Suprapubic skin (tissue), 4 donors: ENCODE measurements at regions not wholly inside any gene's neighbourhood (a gene's known extent, or its start where the extent isn't known, plus 50 kb on each side); places are given as distances from the start of the nearest gene placed in this dataset.

Experiments used
- DNase-seq, 2 donors: peaks; one replicate each; pipeline ENCODE4 v3.0.0-alpha.2; 2019; ENCODE audit warnings: low spot score in 2 of 2
- H3K27ac ChIP-seq: fragments of 200-600 bp; sonication (generic); one replicate; pipeline ENCODE4 v1.5.1; 2019
- H3K27me3 ChIP-seq: fragments of 200-600 bp; sonication (generic); one replicate; pipeline ENCODE4 v1.5.1; 2019
- H3K36me3 ChIP-seq: fragments of 200-600 bp; sonication (generic); one replicate; pipeline ENCODE4 v1.5.1; 2019
- H3K4me1 ChIP-seq: fragments of 200-600 bp; sonication (generic); one replicate; pipeline ENCODE4 v1.5.1; 2019
- H3K4me3 ChIP-seq: fragments of 200-600 bp; sonication (generic); one replicate; pipeline ENCODE4 v1.5.1; 2019; ENCODE audit warnings: mild to moderate bottlenecking
- H3K9me3 ChIP-seq: fragments of 200-600 bp; sonication (generic); one replicate; pipeline ENCODE4 v1.5.1; 2019
- CTCF ChIP-seq, 2 donors: fragments of 200-600 bp in 1 of 2; fragments of 450-650 bp in 1 of 2; sonication (generic) in 1 of 2; IDR thresholded peaks; one replicate each; pipeline ENCODE4 v1.5.1; 2016 to 2019; ENCODE audit warnings: antibody characterized with exemption in 2 of 2, mild to moderate bottlenecking in 1 of 2, moderate library complexity in 1 of 2
- EP300 ChIP-seq: sonication (generic); formaldehyde crosslinking; IDR thresholded peaks from one replicate; pipeline ENCODE4 v1.6.1; 2017; ENCODE audit warnings: antibody characterized with exemption
- POLR2A ChIP-seq, 2 donors: fragments of 450-650 bp; IDR thresholded peaks; one replicate each; pipeline ENCODE4 v1.6.1; 2017; ENCODE audit warnings: antibody characterized with exemption in 2 of 2, mild to moderate bottlenecking in 2 of 2, moderate library complexity in 2 of 2
- POLR2AphosphoS5 ChIP-seq, 3 donors: sonication (generic); formaldehyde crosslinking; IDR thresholded peaks; one replicate each; pipeline ENCODE4 v1.6.1; 2017; ENCODE audit warnings: antibody characterized with exemption in 3 of 3
- WGBS: methylation state at CpG from one replicate; pipeline ENCODE4 v1.1.5; 2018; 5-methylcytosine and 5-hydroxymethylcytosine counted together

DNA sequence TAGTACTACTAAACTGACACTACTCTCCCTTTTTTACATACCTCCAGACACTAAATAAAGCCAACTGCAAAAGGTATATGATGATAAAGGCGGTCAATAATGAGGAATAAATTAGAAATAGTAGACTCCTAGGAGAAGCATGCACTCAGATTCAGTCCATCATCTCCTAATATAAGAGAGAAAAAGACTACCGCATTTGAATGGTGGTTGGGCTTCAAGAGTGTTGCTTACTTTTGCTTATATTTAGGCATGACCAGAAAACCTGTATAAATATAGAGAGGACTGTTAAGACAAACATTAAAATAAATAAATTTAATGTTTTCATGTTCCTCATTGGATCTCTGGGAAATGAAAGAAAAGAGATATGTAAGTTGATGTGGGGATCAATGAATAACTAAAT is 1137.0 kb downstream of the FAM181B start:
- TF ChIP-seq POLR2A (IDR thresholded peaks at IDR 0.05) (no peak), CTCF (IDR thresholded peaks at IDR 0.05) (no peak), POLR2AphosphoS5 (IDR thresholded peaks at IDR 0.05) (no peak), EP300 (no peak)
- no peaks in the 10 kb centered on the region for H3K9me3 ChIP-seq
- no peak for DNase-seq
- 71% methylated on average over 2 of the region's 2 CpGs for WGBS
- no peaks in the 10 kb centered on the region for H3K4me1 ChIP-seq
- H3K4me3 ChIP-seq = no peak overlapping the region
- no peaks in the 10 kb centered on the region for H3K27me3 ChIP-seq
- H3K36me3 ChIP-seq = no peaks in the 10 kb centered on the region
- no peak overlapping the region for H3K27ac ChIP-seq

GRCh38 chr11:81585390-81585933 is 1148.2 kb downstream of the FAM181B start:
- WGBS = 52% methylated on average over 2 of the region's 2 CpGs
- Histone ChIP-seq H3K27ac (no peak overlapping the region), H3K27me3 (no peaks in the 10 kb centered on the region), H3K36me3 (no peaks in the 10 kb centered on the region), H3K9me3 (no peaks in the 10 kb centered on the region), H3K4me1 (no peaks in the 10 kb centered on the region), H3K4me3 (no peak overlapping the region)
- TF ChIP-seq CTCF (IDR thresholded peaks at IDR 0.05) = no peak
- TF ChIP-seq POLR2A (IDR thresholded peaks at IDR 0.05) = no peak
- TF ChIP-seq POLR2AphosphoS5 (IDR thresholded peaks at IDR 0.05) = no peak
- no peak for TF ChIP-seq EP300
- DNase-seq = no peak

- Histone ChIP-seq H3K36me3 (no peaks in the 10 kb centered on the region), H3K9me3 (no peaks in the 10 kb centered on the region), H3K4me1 (no peaks in the 10 kb centered on the region), H3K4me3 (no peak overlapping the region), H3K27ac (no peak overlapping the region), H3K27me3 (no peaks in the 10 kb centered on the region)
- TF ChIP-seq POLR2AphosphoS5 (IDR thresholded peaks at IDR 0.05) (no peak), EP300 (no peak), POLR2A (IDR thresholded peaks at IDR 0.05) (no peak), CTCF (IDR thresholded peaks at IDR 0.05) (no peak)
- no peak for DNase-seq
- 40% methylated on average over 2 of the region's 2 CpGs for WGBS
These were observed 1154.3 kb downstream of the FAM181B start for GRCh38 chr11:81579339-81579738.

DNA sequence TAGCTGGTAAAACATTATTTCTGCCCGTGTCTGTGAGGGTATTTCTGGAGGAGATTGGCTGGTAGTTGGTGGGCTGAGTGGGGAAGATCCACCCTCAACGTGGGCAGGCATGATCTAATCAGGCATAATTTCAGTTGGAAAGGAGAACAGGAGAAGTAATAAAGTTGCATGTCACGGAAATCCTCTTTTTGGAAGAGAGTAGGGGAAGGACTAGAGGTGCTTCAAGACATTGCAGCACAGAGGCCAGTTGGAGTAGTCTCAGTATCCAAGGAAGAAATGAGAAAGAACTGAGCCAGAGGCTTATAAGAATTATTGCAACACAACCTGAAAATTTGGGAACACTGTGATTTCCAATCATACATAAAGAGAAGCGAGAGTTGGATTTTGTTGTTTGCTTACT is 1155.1 kb downstream of the FAM181B start:
- no peak for DNase-seq
- no peaks in the 10 kb centered on the region for H3K9me3 ChIP-seq
- no peak overlapping the region for H3K27ac ChIP-seq
- H3K4me3 ChIP-seq = no peak overlapping the region
- no peaks in the 10 kb centered on the region for H3K4me1 ChIP-seq
- no peaks in the 10 kb centered on the region for H3K36me3 ChIP-seq
- 59% methylated on average over 4 of the region's 4 CpGs for WGBS
- no peaks in the 10 kb centered on the region for H3K27me3 ChIP-seq
- TF ChIP-seq POLR2A (IDR thresholded peaks at IDR 0.05) (no peak), CTCF (IDR thresholded peaks at IDR 0.05) (no peak)

DNA sequence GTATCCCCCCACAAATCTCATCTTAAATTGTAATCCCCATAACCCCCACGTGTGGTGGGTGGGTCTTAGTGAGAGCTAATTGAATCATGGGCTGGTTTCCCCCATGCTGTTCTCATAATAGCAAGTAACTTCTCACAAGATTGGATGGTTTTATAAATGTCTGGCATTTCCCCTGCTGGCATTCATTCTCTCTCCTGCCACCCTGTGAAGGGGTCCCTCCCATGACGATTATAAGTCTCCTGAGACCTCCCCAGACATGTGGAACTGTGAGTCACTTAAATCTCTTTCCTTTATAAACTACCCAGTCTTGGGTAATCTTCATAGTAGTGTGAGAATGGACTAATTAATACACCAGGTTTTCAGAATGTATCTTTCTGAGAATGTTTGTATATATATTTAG is 1159.4 kb downstream of the FAM181B start:
- WGBS = 32% methylated on average over 2 of the region's 2 CpGs
- Histone ChIP-seq H3K36me3 (no peaks in the 10 kb centered on the region), H3K27me3 (no peaks in the 10 kb centered on the region), H3K27ac (no peak overlapping the region), H3K4me1 (no peaks in the 10 kb centered on the region), H3K4me3 (no peak overlapping the region), H3K9me3 (no peaks in the 10 kb centered on the region)
- no peak for TF ChIP-seq POLR2A (IDR thresholded peaks at IDR 0.05)
- TF ChIP-seq EP300 = no peak
- DNase-seq = no peak

- Histone ChIP-seq H3K4me1 (no peaks in the 10 kb centered on the region), H3K9me3 (no peaks in the 10 kb centered on the region), H3K36me3 (no peaks in the 10 kb centered on the region), H3K4me3 (no peak overlapping the region), H3K27ac (no peak overlapping the region), H3K27me3 (no peaks in the 10 kb centered on the region)
- WGBS = 30% methylated on average over 1 of the region's 1 CpG
- TF ChIP-seq POLR2A (IDR thresholded peaks at IDR 0.05) (no peak), CTCF (IDR thresholded peaks at IDR 0.05) (no peak), POLR2AphosphoS5 (IDR thresholded peaks at IDR 0.05) (no peak), EP300 (no peak)
- DNase-seq = no peak
These were observed 1160.3 kb downstream of the FAM181B start for GRCh38 chr11:81573367-81573766.
